Esophagus mucosa (tissue), 1 donor: ENCODE measurements at regions not wholly inside any gene's neighbourhood (a gene's known extent, or its start where the extent isn't known, plus 50 kb on each side); places are given as distances from the start of the nearest gene placed in this dataset.

ENCODE experiments used
- ATAC-seq: fragments of 200-7000 bp; cut with Tn5 transposase; one replicate; pipeline ENCODE4 v1.9.1; 2020
- donor health status: DM: yes; HTN: yes; CAD: no.

- no peak for ATAC-seq
These were observed 1540.5 kb downstream of the UQCRFS1 start for GRCh38 chr19:27672309-27673047.

GRCh38 chr19:27671876-27672275 lies 1541.1 kb downstream of the UQCRFS1 start:
- no peak for ATAC-seq

- no peak for ATAC-seq
These were observed 1552.5 kb downstream of the UQCRFS1 start for GRCh38 chr19:27660428-27660827.

GRCh38 chr19:27657271-27658051 lies 1555.5 kb downstream of the UQCRFS1 start:
- ATAC-seq, result no peak

GRCh38 chr19:27654266-27654990 lies 1558.5 kb downstream of the UQCRFS1 start:
- no peak for ATAC-seq

GRCh38 chr19:27652796-27653195 lies 1560.2 kb downstream of the UQCRFS1 start:
- ATAC-seq, result no peak

- ATAC-seq, result no peak
These were observed 1560.7 kb downstream of the UQCRFS1 start for GRCh38 chr19:27652281-27652680.

GRCh38 chr19:27647423-27647822 lies 1565.5 kb downstream of the UQCRFS1 start:
- no peak for ATAC-seq

GRCh38 chr19:27635401-27635800 lies 1577.5 kb downstream of the UQCRFS1 start:
- no peak for ATAC-seq

GRCh38 chr19:27618006-27618405 lies 1594.9 kb downstream of the UQCRFS1 start:
- ATAC-seq, result no peak

GRCh38 chr19:27580906-27581305 lies 1632.0 kb downstream of the UQCRFS1 start:
- ATAC-seq, result no peak
